ENCODE measurements at regions not wholly inside any gene's neighbourhood (a gene's known extent, or its start where the extent isn't known, plus 50 kb on each side); places are given as distances from the start of the nearest gene placed in this dataset.

GRCh38 chr5:156137071-156137869, 189.7 kb upstream of the SGCD start:
- TF ChIP-seq CTCF (conservative IDR thresholded peaks at IDR 0.05) (no peak), EZH2 (IDR thresholded peaks at IDR 0.05; ENCODE audit: low read depth) (no peak)

Data from PC-9 (cell line).